C4-2B (cell line): ENCODE measurements at regions not wholly inside any gene's neighbourhood (a gene's known extent, or its start where the extent isn't known, plus 50 kb on each side); places are given as distances from the start of the nearest gene placed in this dataset.

Experiments
- ZFX ChIP-seq: fragments of 450-650 bp; IDR thresholded peaks from 2 replicates; pipeline ENCODE4 v1.6.1; 2017
- TF ChIP-seq, protein P1 (sequence below): fragments of 450-650 bp; conservative IDR thresholded peaks from 2 replicates; pipeline ENCODE4 v1.5.1; 2017; ENCODE audit warnings: mild to moderate bottlenecking

DNA sequence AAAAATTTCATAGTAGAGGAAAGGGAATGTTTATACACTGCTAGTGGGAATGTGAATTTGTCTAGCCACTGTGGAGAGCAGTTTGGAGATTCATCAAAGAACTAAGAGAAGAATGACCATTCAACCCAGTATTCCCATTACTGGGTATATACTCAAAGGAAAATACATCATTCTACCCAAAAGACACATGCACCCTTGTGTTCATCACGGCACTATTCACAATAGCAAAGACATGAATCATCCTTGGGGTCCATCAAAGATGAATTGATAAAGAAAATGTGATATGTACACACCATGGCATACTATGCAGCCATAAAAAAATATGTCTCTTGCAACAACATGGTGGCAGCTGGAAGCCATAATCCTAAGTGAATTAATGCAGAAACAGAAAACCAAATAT, 825.7 kb downstream of the TNS3 start:
- TF ChIP-seq, protein P1, sequence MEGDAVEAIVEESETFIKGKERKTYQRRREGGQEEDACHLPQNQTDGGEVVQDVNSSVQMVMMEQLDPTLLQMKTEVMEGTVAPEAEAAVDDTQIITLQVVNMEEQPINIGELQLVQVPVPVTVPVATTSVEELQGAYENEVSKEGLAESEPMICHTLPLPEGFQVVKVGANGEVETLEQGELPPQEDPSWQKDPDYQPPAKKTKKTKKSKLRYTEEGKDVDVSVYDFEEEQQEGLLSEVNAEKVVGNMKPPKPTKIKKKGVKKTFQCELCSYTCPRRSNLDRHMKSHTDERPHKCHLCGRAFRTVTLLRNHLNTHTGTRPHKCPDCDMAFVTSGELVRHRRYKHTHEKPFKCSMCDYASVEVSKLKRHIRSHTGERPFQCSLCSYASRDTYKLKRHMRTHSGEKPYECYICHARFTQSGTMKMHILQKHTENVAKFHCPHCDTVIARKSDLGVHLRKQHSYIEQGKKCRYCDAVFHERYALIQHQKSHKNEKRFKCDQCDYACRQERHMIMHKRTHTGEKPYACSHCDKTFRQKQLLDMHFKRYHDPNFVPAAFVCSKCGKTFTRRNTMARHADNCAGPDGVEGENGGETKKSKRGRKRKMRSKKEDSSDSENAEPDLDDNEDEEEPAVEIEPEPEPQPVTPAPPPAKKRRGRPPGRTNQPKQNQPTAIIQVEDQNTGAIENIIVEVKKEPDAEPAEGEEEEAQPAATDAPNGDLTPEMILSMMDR, result no peak
- TF ChIP-seq ZFX, result no peak
